Effector memory CD4-positive, alpha-beta T cell (primary cell): ENCODE measurements at regions not wholly inside any gene's neighbourhood (a gene's known extent, or its start where the extent isn't known, plus 50 kb on each side); places are given as distances from the start of the nearest gene placed in this dataset.

Experiments
- DNase-seq, 3 donors: peaks; one replicate each; pipeline ENCODE4 v3.0.0-alpha.2; 2020
- H3K27ac ChIP-seq: 2 replicates; pipeline ENCODE4 v1.7.0; 2013; ENCODE audit warnings: mild to moderate bottlenecking, low read length, moderate library complexity; ENCODE audit not compliant: insufficient read depth, poor library complexity, severe bottlenecking
- H3K27me3 ChIP-seq: replicated peaks from 2 replicates; pipeline ENCODE4 v1.7.0; 2013; ENCODE audit warnings: mild to moderate bottlenecking, low read length; ENCODE audit not compliant: insufficient read depth, control insufficient read depth, poor library complexity, severe bottlenecking
- H3K36me3 ChIP-seq: 2 replicates; pipeline ENCODE4 v1.7.0; 2013; ENCODE audit warnings: mild to moderate bottlenecking, low read length, moderate library complexity; ENCODE audit not compliant: control insufficient read depth, insufficient read depth
- H3K4me1 ChIP-seq: 2 replicates; pipeline ENCODE4 v1.7.0; 2013; ENCODE audit warnings: low read length, mild to moderate bottlenecking; ENCODE audit not compliant: control insufficient read depth, insufficient read depth, poor library complexity, severe bottlenecking
- H3K4me3 ChIP-seq: 2 replicates; pipeline ENCODE4 v1.7.0; 2013; ENCODE audit warnings: low read length, low read depth, mild to moderate bottlenecking; ENCODE audit not compliant: insufficient read depth, poor library complexity, severe bottlenecking
- H3K9me3 ChIP-seq: 2 replicates; pipeline ENCODE4 v1.7.0; 2013; ENCODE audit warnings: mild to moderate bottlenecking, low read length, moderate library complexity; ENCODE audit not compliant: control insufficient read depth

DNA sequence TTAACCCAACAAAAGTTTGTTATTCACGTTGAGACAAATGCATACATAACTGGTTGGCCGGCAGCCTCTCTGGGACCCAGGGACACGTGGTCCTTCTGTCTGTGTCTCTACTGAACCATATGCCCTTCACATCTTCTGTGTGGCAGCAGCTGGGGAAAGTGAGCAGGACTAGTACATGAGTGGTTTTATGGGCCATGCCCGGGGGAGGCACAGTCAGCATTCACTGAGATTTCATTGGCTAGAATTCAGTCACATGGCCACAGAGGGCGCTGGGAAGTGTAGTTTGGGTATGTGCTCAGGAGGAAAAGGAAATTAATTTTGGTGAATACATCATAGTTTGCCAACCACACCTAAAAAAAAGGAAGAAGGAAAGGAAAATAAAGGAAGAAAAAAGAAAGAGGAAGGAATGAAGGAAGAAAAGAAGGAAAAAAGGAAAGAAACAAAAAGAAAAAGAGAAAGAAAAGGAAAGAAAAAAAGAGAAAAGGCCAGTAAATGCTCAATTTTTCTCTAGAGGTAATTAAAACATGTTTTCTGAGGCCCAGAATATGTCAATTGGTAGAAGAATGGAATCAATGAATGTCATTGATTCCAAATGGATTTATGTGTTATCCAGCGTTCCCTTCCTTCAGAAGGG lies 55.9 kb upstream of the KIRREL3 start:
- H3K4me1 ChIP-seq, result no peaks in the 10 kb centered on the region
- no peaks in the 10 kb centered on the region for H3K36me3 ChIP-seq
- H3K4me3 ChIP-seq, result no peak overlapping the region
- H3K27me3 ChIP-seq, result no peaks in the 10 kb centered on the region
- no peak for DNase-seq
- H3K9me3 ChIP-seq, result no peaks in the 10 kb centered on the region
- H3K27ac ChIP-seq, result no peak overlapping the region

DNA sequence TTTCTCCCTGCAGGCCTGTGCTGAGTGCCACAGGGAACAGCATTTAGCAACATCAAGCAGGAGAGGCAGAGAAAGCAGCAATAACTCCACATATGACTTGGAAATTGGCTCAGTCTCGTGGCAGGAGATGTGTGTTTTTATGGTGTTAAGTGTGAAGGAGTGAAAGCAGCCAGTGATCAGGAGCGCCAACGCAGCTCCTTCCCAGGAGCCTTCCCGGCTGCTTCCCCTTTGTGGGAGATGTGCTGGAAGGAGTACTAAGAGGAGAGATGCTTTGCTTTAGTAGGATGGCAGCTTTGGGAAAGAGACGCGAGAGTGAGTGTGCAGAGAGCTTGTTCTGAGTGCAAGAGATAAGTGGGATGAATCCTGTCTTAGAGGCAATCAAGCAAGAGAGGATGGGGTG lies 54.7 kb upstream of the KIRREL3 start:
- no peaks in the 10 kb centered on the region for H3K27me3 ChIP-seq
- DNase-seq, result no peak
- no peak overlapping the region for H3K4me3 ChIP-seq
- no peaks in the 10 kb centered on the region for H3K36me3 ChIP-seq
- H3K9me3 ChIP-seq, result no peaks in the 10 kb centered on the region
- H3K27ac ChIP-seq, result no peak overlapping the region
- H3K4me1 ChIP-seq, result no peaks in the 10 kb centered on the region

DNA sequence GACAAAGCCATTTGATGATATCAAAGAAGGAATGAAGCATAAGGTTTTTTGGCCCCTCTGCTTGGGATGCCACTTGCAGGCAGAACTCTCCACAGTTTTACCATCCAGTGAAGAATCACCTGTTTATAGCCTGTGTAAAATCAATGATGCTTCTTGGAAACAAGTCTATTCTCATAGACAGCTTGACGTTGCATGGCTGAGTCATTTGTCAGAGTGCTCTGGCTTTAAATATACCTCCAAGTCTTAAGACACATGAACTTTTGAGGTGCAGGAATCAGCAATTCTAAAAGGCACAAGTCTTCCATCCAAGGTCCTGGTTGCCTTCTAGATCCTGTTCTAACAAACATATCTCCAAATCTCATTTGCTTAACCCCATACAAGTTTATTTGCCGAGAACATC lies 53.6 kb upstream of the KIRREL3 start:
- Histone ChIP-seq H3K9me3 (no peaks in the 10 kb centered on the region), H3K4me3 (no peak overlapping the region), H3K4me1 (no peaks in the 10 kb centered on the region), H3K27me3 (no peaks in the 10 kb centered on the region), H3K27ac (no peak overlapping the region), H3K36me3 (no peaks in the 10 kb centered on the region)
- DNase-seq, result no peak

DNA sequence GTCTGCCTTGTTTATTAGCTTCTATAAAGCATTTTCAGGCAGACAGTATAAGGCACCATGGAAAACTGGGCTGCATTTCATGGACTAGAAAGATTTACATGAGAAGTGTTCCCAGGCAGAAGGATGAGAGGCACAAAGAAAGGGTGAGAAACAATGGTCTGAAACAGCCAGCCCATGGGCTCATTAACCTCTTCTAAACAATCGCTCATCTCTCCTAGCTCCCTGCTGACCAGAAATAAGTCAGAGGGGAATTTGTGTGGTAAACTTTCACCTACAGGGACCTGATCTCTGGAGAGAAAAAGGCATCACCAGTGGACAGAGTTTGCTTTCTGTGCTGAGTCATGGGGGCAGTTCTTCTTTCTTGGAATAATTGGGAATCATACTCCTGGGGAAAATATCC lies 51.8 kb upstream of the KIRREL3 start:
- Histone ChIP-seq H3K27me3 (no peaks in the 10 kb centered on the region), H3K36me3 (no peaks in the 10 kb centered on the region), H3K9me3 (no peaks in the 10 kb centered on the region), H3K4me1 (no peaks in the 10 kb centered on the region), H3K27ac (no peak overlapping the region), H3K4me3 (no peak overlapping the region)
- DNase-seq, result no peak
